GM08714 (cell line): ENCODE measurements at regions not wholly inside any gene's neighbourhood (a gene's known extent, or its start where the extent isn't known, plus 50 kb on each side); places are given as distances from the start of the nearest gene placed in this dataset.

Experiments
- H3K4me3 ChIP-seq: fragments of 200-500 bp; sonication (Bioruptor generic); 2 replicates; pipeline ENCODE4 v1.5.1; 2014; ENCODE audit warnings: mild to moderate bottlenecking, low read length, inconsistent platforms
- ZNF274 ChIP-seq: IDR thresholded peaks from 2 replicates; pipeline ENCODE4 v1.6.1; 2012; ENCODE audit warnings: mild to moderate bottlenecking, low read depth, low read length

- no peak for TF ChIP-seq ZNF274
- no peak overlapping the region for H3K4me3 ChIP-seq
These were observed 71.0 kb upstream of the CCDC150 start for GRCh38 chr2:196568506-196568905.

GRCh38 chr2:196584903-196585302, 54.6 kb upstream of the CCDC150 start:
- no peak for TF ChIP-seq ZNF274
- H3K4me3 ChIP-seq = no peak overlapping the region

DNA sequence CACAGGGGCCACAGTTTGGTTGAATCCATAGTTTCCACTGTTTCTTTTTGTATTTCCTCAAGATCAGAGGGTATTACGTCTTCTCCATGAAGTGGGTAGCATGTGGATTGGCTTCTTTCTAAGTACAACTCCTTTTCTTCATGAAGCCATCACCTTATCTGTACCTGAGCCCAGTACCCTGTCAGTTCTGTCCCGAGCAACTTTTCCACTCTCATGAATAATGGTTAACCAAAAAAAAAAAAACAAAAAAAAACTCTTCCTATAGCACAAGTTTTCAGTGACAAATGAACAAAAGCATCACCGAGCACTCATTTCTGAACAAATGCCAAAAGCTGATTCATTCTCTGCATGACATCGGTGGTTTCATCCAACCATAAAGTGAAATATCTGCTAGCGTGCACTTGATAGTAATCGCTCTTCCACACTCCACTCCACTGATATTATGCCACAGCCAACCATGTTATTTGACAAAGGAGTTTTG, 53.0 kb upstream of the CCDC150 start:
- H3K4me3 ChIP-seq = no peak overlapping the region
- TF ChIP-seq ZNF274 = no peak

DNA sequence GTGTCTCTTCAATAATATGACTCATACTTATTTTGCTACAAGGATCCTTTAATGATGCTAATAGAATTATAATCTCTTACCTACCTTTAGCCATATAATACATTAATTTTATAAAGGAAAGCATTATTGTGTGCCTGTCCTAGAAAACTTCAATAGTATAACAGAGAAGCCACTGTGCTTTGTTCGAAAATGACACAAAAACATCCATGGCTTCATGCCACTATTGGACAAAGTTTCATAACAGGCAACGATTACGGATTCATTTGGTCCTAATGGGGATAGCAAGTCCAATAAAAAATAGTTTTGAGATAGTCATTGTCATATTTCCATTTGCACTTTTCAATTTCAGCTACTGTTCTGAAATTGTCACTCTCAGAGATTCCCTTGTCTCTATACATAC, 52.5 kb upstream of the CCDC150 start:
- H3K4me3 ChIP-seq = no peak overlapping the region
- TF ChIP-seq ZNF274 = no peak

DNA sequence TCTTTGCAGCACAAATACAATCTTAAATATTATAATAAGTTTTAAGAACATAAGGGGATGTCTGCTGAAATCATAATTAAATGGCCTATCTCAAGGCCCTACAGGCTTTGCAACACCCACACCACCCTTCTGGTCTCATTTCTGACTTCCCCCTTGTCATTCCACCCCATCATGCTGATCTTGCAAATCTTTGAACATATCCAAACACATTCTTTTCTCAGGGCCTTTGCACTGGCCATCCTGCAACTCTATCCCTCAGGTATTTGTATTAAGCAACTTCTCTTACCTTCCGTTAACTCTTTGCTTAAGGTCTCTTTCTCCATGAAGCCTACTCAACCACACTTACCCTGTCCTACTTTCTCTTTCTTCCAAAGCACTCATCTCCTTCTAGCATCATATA, 51.8 kb upstream of the CCDC150 start:
- no peak overlapping the region for H3K4me3 ChIP-seq
- TF ChIP-seq ZNF274 = no peak

- no peak for TF ChIP-seq ZNF274
- H3K4me3 ChIP-seq = no peak overlapping the region
These were observed 50.1 kb upstream of the CCDC150 start for GRCh38 chr2:196589419-196589818.
